Mammary epithelial cell (primary cell): ENCODE measurements at regions not wholly inside any gene's neighbourhood (a gene's known extent, or its start where the extent isn't known, plus 50 kb on each side); places are given as distances from the start of the nearest gene placed in this dataset.

Experiments
- CTCF ChIP-seq, 2 donors: IDR thresholded peaks in 1 of 2; conservative IDR thresholded peaks in 1 of 2; 2 replicates each; pipeline ENCODE4 v1.5.1; 2011 to 2012; ENCODE audit warnings: inconsistent platforms in 2 of 2, low read length in 2 of 2, mild to moderate bottlenecking in 2 of 2, control low read depth in 1 of 2, low read depth in 1 of 2; ENCODE audit not compliant: insufficient read depth in 1 of 2; ENCODE audit errors: extremely low read depth in 1 of 2
- EZH2 ChIP-seq: IDR thresholded peaks from 2 replicates; pipeline ENCODE4 v1.6.1; 2012; ENCODE audit warnings: low read length, inconsistent platforms, borderline replicate concordance

GRCh38 chr1:182262425-182262824 is 129.2 kb downstream of the GLUL start:
- no peak for TF ChIP-seq CTCF (conservative IDR thresholded peaks at IDR 0.05 in 1 of 2, IDR thresholded peaks at IDR 0.05 in 1 of 2; ENCODE audit: extremely low read depth in 1 of 2, insufficient read depth in 1 of 2, low read depth in 1 of 2, low read length in 2 of 2)
- TF ChIP-seq EZH2: no peak
